K562 (cell line): ENCODE measurements at regions not wholly inside any gene's neighbourhood (a gene's known extent, or its start where the extent isn't known, plus 50 kb on each side); places are given as distances from the start of the nearest gene placed in this dataset.

Source experiments
- E2F5 ChIP-seq: sonication (generic); formaldehyde crosslinking; IDR thresholded peaks from 2 replicates; pipeline ENCODE4 v1.8.0; 2022; ENCODE audit warnings: mild to moderate bottlenecking, missing genetic modification reagents
- E2F6 ChIP-seq, 2 experiments: IDR thresholded peaks; 2 replicates each; pipeline ENCODE4 v1.6.1; 2011; ENCODE audit warnings: borderline replicate concordance in 1 of 2, control low read depth in 1 of 2, low read depth in 1 of 2, low read length in 1 of 2, mild to moderate bottlenecking in 1 of 2, mixed read lengths in 1 of 2, moderate library complexity in 1 of 2; ENCODE audit not compliant: insufficient read depth in 1 of 2, insufficient read length in 1 of 2, poor library complexity in 1 of 2, severe bottlenecking in 1 of 2; ENCODE audit errors: extremely low read depth in 1 of 2
- FOS ChIP-seq: IDR thresholded peaks from 3 replicates; pipeline ENCODE4 v1.6.1; 2011; ENCODE audit not compliant: insufficient read length; ENCODE audit errors: extremely low read depth
- FOXK1 ChIP-seq: sonication (generic); formaldehyde crosslinking; IDR thresholded peaks from 2 replicates; pipeline ENCODE4 v1.8.0; 2022; ENCODE audit warnings: missing genetic modification reagents, mild to moderate bottlenecking, borderline replicate concordance
- FOXP1 ChIP-seq: sonication (generic); formaldehyde crosslinking; IDR thresholded peaks from 2 replicates; pipeline ENCODE4 v1.8.0; 2022; ENCODE audit warnings: mild to moderate bottlenecking, missing genetic modification reagents
- GABPB2 ChIP-seq: fragments of 250-450 bp; sonication (Bioruptor Pico); conservative IDR thresholded peaks from 2 replicates; pipeline ENCODE4 v1.5.1; 2021; ENCODE audit warnings: mild to moderate bottlenecking
- GATAD2A ChIP-seq: fragments of 450-650 bp; IDR thresholded peaks from 2 replicates; pipeline ENCODE4 v1.6.1; 2017
- GTF2E2 ChIP-seq: fragments of 200-800 bp; sonication (Bioruptor generic); IDR thresholded peaks from 2 replicates; pipeline ENCODE4 v1.6.1; 2016; ENCODE audit warnings: missing genetic modification characterization, missing compliant biosample characterization
- ILF3 ChIP-seq: fragments of 450-650 bp; IDR thresholded peaks from 2 replicates; pipeline ENCODE4 v1.6.1; 2018; ENCODE audit warnings: antibody characterized with exemption, mild to moderate bottlenecking, moderate library complexity, borderline replicate concordance
- JUNB ChIP-seq: fragments of 450-650 bp; formaldehyde crosslinking; conservative IDR thresholded peaks from 2 replicates; pipeline ENCODE4 v1.4.0; 2020; ENCODE audit warnings: mild to moderate bottlenecking
- PRDM10 ChIP-seq: fragments of 450-650 bp; IDR thresholded peaks from 2 replicates; pipeline ENCODE4 v1.6.1; 2018; ENCODE audit not compliant: partially characterized antibody
- SREBF1 ChIP-seq: fragments of 150-350 bp; IDR thresholded peaks from 2 replicates; pipeline ENCODE4 v1.6.1; 2014; ENCODE audit warnings: antibody characterized with exemption, low read depth, low read length, borderline replicate concordance
- TFAM ChIP-seq: fragments of 250-450 bp; sonication (Bioruptor Pico); conservative IDR thresholded peaks from 2 replicates; pipeline ENCODE4 v1.5.0; 2021; ENCODE audit warnings: mild to moderate bottlenecking, moderate library complexity
- ZBTB26 ChIP-seq: fragments of 450-650 bp; formaldehyde crosslinking; IDR thresholded peaks from 2 replicates; pipeline ENCODE4 v1.4.0; 2022; ENCODE audit warnings: missing genetic modification characterization
- ZNF518B ChIP-seq: fragments of 250-450 bp; sonication (Bioruptor Pico); IDR thresholded peaks from 2 replicates; pipeline ENCODE4 v1.5.0; 2021; ENCODE audit warnings: mild to moderate bottlenecking, moderate library complexity
- ZNF57 ChIP-seq: fragments of 450-650 bp; formaldehyde crosslinking; IDR thresholded peaks from 2 replicates; pipeline ENCODE4 v1.4.0; 2020; ENCODE audit warnings: mild to moderate bottlenecking, moderate library complexity

GRCh38 chr12:127162902-127163301 lies 1104.1 kb upstream of the TMEM132C start (continued):
- TF ChIP-seq E2F6 (IDR thresholded peaks at IDR 0.05; ENCODE audit: borderline replicate concordance in 1 of 2, extremely low read depth in 1 of 2, insufficient read depth in 1 of 2, insufficient read length in 1 of 2, low read depth in 1 of 2, low read length in 1 of 2, poor library complexity in 1 of 2, severe bottlenecking in 1 of 2): no peak
- TF ChIP-seq ZNF518B (CRISPR knock-in tag): no peak
- TF ChIP-seq PRDM10: peak; percentile 57
- 0 out of 2 replicates have a peak, but pooled peaks have one; percentile 16 for TF ChIP-seq JUNB (CRISPR knock-in tag)
- TF ChIP-seq E2F5 (CRISPR knock-in tag): no peak
- no peak for TF ChIP-seq ZBTB26 (CRISPR knock-in tag)
- TF ChIP-seq GATAD2A: no peak
- TF ChIP-seq FOS: no peak
- no peak for TF ChIP-seq GTF2E2 (tag)
- no peak for TF ChIP-seq FOXK1 (CRISPR knock-in tag)
- TF ChIP-seq ZNF57: no peak
- TF ChIP-seq TFAM (CRISPR knock-in tag): no peak
- TF ChIP-seq SREBF1: no peak
- TF ChIP-seq GABPB2 (CRISPR knock-in tag): no peak
- TF ChIP-seq FOXP1: no peak
- no peak for TF ChIP-seq ILF3
